ENCODE measurements at regions not wholly inside any gene's neighbourhood (a gene's known extent, or its start where the extent isn't known, plus 50 kb on each side); places are given as distances from the start of the nearest gene placed in this dataset.

DNA sequence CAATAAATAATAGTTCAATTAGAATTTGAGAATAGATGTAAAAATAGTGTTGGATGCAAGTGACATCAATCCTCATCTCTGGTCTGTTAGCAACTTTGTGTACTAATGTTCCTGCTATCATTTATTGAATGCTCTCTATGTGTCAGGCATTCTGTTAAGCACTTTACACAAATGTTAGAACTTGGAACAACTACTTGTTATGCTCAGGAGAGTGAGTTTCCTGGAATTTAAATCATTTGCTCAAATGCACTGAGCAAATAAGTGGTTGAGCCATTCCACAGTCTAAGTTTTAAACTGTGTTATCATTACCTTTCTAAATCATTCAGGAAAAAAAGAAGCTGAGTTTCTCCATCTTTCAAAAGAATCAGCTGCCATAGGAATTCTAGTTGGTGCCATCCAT lies 1327.3 kb upstream of the GOT2 start:
- H3K36me3 ChIP-seq = no peaks in the 10 kb centered on the region
- no peak overlapping the region for H3K27ac ChIP-seq
- no peak for DNase-seq
- H3K9me3 ChIP-seq = peaks cover 0 to 5% of the 10 kb centered on the region in 2 donors
- no peaks in the 10 kb centered on the region for H3K27me3 ChIP-seq
- in situ Hi-C loops (cut with MboI; ENCODE audit: low pct_ligation_motif_present in 1 of 4, low pct_unique_long_range_greater_than_20kb in 1 of 4, low sequenced_read_pairs in 3 of 4) (no loop called here), intact Hi-C loops (cut with DNase I; ENCODE audit: low total_unique reads) (no loop called here)
- TF ChIP-seq POLR2AphosphoS5 (IDR thresholded peaks at IDR 0.05) (no peak), EP300 (IDR thresholded peaks at IDR 0.05; ENCODE audit: low read depth) (no peak), CTCF (IDR thresholded peaks at IDR 0.05) (no peak), POLR2A (IDR thresholded peaks at IDR 0.05) (no peak)
- no peaks in the 10 kb centered on the region for H3K4me1 ChIP-seq
- no peak overlapping the region for H3K4me3 ChIP-seq

- H3K4me1 ChIP-seq = no peaks in the 10 kb centered on the region
- TF ChIP-seq CTCF (IDR thresholded peaks at IDR 0.05) (no peak), EP300 (IDR thresholded peaks at IDR 0.05; ENCODE audit: low read depth) (no peak), POLR2AphosphoS5 (IDR thresholded peaks at IDR 0.05) (no peak), POLR2A (IDR thresholded peaks at IDR 0.05) (no peak)
- 39 to 49% methylated on average over 2 of the region's 2 CpGs for WGBS, 2 donors (ENCODE audit: low coverage in 1 of 2)
- no peaks in the 10 kb centered on the region for H3K36me3 ChIP-seq
- no peak overlapping the region for H3K27ac ChIP-seq
- H3K27me3 ChIP-seq = no peaks in the 10 kb centered on the region
- intact Hi-C loops (cut with DNase I; ENCODE audit: low total_unique reads) (no loop called here), in situ Hi-C loops (cut with MboI; ENCODE audit: low pct_ligation_motif_present in 1 of 4, low pct_unique_long_range_greater_than_20kb in 1 of 4, low sequenced_read_pairs in 3 of 4) (no loop called here)
- no peak for DNase-seq
- no peak overlapping the region for H3K4me3 ChIP-seq
- H3K9me3 ChIP-seq = peaks cover 0 to 5% of the 10 kb centered on the region in 2 donors
Measured at GRCh38 chr16:60060731-60061130, 1326.6 kb upstream of the GOT2 start.

- no peak overlapping the region for H3K4me3 ChIP-seq
- in situ Hi-C loops (cut with MboI; ENCODE audit: low pct_ligation_motif_present in 1 of 4, low pct_unique_long_range_greater_than_20kb in 1 of 4, low sequenced_read_pairs in 3 of 4) = no loop called here
- 22 to 53% methylated on average over 1 of the region's 1 CpG for WGBS, 2 donors (ENCODE audit: low coverage in 1 of 2)
- H3K4me1 ChIP-seq = no peaks in the 10 kb centered on the region
- H3K36me3 ChIP-seq = no peaks in the 10 kb centered on the region
- H3K27ac ChIP-seq = no peak overlapping the region
- peaks cover 0 to 5% of the 10 kb centered on the region in 2 donors for H3K9me3 ChIP-seq
- TF ChIP-seq POLR2A (IDR thresholded peaks at IDR 0.05) (no peak), POLR2AphosphoS5 (IDR thresholded peaks at IDR 0.05) (no peak), CTCF (IDR thresholded peaks at IDR 0.05) (no peak), EP300 (IDR thresholded peaks at IDR 0.05; ENCODE audit: low read depth) (no peak)
- intact Hi-C loops (cut with DNase I; ENCODE audit: low total_unique reads) = no loop called here
- H3K27me3 ChIP-seq = no peaks in the 10 kb centered on the region
- DNase-seq = no peak
Measured at GRCh38 chr16:60059141-60059540, 1325.0 kb upstream of the GOT2 start.

GRCh38 chr16:60041671-60042070 lies 1307.6 kb upstream of the GOT2 start:
- Histone ChIP-seq H3K27ac (no peak overlapping the region), H3K9me3 (no peaks in the 10 kb centered on the region), H3K36me3 (peaks cover 0 to 2% (median 0%) of the 10 kb centered on the region in 4 donors), H3K4me1 (no peaks in the 10 kb centered on the region), H3K27me3 (no peaks in the 10 kb centered on the region), H3K4me3 (no peak overlapping the region)
- 80 to 83% methylated on average over 1 of the region's 1 CpG for WGBS, 2 donors (ENCODE audit: low coverage in 1 of 2)
- in situ Hi-C loops (cut with MboI; ENCODE audit: low pct_ligation_motif_present in 1 of 4, low pct_unique_long_range_greater_than_20kb in 1 of 4, low sequenced_read_pairs in 3 of 4) (loop anchor here in 1 of 4 donors (25.0 kb wide), 1 partner anchor 96 kb away; no protein-coding TSS in a partner anchor), intact Hi-C loops (cut with DNase I; ENCODE audit: low total_unique reads) (no loop called here)
- no peak for TF ChIP-seq EP300 (IDR thresholded peaks at IDR 0.05; ENCODE audit: low read depth)
- no peak for TF ChIP-seq POLR2A (IDR thresholded peaks at IDR 0.05)
- TF ChIP-seq CTCF (IDR thresholded peaks at IDR 0.05) = no peak
- no peak for TF ChIP-seq POLR2AphosphoS5 (IDR thresholded peaks at IDR 0.05)
- no peak for DNase-seq
